DMS53 treated with DMSO at 0.1 percent for 48 hours (cell line): ENCODE measurements at regions not wholly inside any gene's neighbourhood (a gene's known extent, or its start where the extent isn't known, plus 50 kb on each side); places are given as distances from the start of the nearest gene placed in this dataset.
"Not testable (repeated sequence)": the region's sequence is repeated elsewhere in the genome, so short reads cannot be mapped to it uniquely, and the experiment has no call there.

Experiments
- DNase-seq: peaks from one replicate; lab custom pipeline; 2025; ENCODE audit not compliant: unreplicated experiment; lab: John Stamatoyannopoulos, UW

DNA sequence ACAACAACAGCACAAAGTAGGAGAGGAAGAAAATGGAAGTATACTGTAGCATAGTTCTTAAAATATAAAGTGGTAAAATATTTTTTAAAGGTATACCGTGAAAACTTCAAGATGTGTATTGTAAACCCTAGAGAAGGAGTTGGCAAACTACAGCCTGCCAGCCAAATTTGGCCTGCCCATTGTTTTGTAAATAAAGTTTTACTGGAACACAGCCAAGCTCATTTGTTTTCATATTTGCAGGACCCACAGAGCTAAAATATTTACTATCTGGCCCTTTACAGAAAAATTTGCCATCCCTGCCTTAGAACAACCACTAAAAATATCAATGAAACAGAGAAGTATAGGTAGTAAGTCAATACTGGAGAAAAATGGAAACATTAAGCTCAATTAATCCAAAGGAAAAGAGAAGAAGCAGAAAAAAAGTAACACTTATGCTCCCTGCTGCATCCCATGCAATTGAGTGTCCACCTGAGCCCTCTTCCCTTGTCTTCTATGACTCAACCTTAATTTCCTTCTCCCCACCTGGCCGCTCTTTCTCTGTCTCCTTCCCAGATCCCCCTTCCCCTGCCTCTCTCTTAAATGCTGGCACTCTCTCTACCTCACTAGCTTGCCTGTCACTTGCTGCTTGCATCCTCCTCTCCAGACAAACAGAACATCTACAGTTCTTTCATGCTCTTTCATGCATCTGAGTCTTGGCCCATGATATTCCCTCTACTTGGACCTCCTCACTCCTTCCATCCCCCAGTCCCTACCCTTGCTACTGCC lies 50.6 kb upstream of the FER start:
- no peak for DNase-seq

DNA sequence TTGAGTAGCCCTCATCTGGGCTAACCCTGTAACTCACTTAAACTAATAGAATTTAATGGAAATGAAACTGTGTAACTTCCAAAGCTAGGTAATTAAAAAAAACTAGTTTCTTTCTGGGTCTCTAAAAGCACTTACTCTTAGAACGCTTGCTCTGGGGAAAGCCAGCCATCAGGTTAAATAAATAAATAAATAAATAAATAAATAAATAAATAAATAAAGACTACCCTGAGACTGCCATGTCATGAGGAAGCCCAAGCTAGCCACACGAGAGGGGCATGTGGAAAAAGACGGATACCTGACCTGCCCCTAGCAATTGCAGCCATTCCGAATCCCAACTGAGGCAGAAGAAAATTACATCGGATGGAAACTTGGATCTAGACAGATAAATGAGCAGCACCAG lies 51.3 kb upstream of the FER start:
- DNase-seq, result no peak

DNA sequence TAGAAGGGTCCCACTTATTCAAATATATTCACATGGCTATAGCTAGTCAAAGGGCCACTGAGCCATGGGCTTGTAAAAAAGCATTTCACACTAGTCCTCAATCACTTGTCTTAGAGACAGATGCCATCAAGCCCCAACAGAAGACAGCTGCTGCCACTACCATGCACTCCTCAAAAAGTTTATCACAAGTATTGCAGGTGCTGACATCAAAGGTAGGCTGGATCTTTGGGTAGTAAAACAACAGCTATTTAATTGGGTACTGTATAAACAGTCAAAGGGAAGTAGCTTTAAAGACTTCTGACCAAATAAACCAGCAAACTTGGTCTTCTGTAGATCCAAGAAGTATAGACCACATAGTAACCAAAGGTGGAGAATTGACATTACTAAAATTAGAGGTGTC lies 59.2 kb upstream of the FER start:
- DNase-seq, result no peak

DNA sequence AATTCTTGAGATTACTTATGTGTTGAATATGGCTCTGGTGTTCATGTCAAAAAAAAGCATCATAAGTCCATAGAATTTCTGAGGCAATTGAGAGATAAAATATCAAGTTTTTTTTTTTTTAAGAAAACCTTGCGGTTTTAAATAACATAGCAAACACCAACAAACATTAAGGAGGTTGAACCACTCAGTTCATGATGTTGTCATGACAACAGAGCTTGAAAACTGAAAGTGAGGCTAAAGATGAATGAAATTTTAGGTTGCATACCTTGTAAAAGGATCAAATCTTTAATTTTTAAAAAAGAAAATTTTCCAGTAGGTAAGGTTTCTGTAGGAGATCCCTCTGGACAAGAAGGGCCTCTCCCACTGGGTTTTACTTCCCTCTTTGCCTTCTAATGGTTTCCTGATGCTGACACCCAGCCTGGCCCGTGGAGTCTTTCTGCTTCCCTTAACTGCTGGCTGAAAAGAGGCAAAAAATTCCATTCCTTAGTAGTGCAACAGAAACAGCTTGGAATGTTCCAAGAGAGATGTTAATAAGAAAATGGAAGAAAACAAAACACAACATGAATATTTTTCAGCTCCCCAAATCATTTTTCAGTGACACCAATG lies 60.0 kb upstream of the FER start:
- no peak for DNase-seq

DNA sequence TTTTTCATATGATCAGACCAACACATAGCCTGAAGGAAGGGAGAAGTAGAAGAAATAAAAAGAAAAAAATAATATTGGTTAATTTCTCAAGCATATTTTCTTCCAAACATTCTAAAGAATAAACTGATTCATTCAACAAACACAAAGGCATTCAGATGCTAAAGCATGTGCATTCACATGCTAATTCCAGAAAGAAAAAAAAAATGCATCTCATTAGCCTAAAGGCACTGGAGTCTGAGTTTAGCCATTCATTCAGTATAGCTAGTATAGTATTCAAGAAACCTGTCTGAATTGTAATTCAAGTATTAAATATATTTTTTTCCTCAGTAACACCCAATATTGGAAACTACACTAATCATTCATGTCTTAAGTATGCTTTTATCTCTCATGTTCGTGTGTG lies 61.0 kb upstream of the FER start:
- DNase-seq, result no peak

DNA sequence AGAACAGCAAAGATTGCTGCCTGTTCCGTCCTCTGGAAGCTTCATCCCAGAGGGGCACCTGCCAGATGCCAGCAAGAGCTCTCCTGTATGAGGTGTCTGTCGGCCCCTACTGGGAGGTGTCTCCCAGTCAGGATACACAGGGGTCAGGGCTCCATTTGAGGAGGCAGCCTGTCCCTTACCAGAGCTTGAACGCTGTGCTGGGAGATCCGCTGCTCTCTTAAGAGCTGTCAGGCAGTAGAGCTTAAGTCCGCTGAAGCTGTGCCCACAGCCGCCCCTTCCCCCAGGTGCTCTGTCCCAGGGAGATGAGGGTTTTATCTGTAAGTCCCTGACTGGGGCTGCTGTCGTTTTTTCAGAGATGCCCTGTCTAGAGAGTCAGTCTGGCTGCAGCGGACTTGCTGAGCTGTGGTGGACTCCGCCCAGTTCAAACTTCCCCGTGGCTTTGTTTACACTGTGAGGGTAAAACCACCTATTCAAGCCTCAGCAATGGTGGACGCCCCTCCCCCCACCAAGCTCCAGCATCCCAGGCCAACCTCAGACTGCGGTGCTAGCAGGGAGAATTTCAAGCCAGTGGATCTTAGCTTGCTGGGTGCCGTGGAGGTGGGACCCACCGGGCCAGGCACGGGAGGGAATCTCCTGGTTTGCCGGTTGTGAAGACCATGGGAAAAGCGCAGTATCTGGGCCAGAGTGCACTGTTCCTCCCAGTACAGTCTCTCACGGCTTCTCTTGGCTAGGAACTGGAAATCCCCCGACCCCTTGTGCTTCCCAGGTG lies 62.1 kb upstream of the FER start:
- DNase-seq, result not testable (repeated sequence)

DNA sequence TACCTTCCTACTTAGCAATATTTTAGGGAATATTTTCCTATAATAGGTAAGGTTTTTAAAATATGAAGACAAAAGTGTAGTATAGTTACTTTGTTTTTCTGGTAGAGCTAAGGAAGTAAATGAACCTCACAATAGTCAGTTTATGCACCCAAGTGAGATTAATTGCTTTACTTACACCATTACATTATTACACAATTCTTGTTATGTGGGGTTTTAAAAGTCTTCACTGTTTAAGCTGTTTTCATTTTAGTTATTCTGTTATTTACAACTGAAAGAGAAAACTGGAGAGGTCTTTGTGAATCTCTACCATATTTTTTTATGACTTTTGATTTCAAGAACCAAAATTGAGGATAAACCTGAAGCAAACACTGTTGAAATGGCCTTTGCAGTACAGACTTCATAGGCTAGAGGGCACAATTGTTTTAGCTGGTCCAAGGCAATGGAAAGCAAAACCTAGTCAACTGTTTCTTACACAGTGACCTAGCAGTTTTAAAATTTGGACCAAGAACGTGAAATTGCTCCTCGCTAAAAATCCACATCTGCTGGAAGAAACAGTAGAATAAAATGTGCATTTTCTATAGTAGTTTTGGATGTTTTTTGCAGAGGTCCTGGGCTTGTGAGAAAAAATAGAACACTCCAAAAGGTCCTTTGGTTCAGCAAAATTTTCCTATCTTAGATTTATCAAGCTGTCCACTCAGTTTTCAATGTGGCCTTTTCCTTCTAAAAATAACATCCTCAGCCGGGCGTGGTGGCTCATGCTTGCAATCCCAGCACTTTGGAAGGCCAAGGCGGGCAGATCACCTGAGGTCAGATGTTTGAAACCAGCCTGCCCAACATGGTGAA lies 66.4 kb upstream of the FER start:
- DNase-seq, result peak; percentile 56

DNA sequence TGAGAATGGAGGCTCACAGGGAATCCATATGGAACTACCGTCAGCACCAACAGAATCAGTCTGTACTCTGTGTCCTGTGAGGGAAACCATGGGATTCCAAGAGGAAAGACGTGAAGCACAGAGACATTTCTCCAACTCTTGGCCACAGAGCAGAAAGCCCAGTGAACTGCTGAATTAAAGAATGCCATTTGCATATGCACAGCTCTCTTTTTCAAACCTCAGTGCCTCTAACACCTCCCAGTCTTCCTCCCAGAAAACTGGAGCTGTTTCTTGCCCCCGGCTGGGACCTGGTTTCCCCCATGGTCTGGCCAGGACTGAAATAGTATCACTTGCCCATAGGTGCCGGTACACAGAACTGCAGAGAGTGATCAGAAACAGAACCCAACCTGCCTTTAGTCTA lies 69.6 kb upstream of the FER start:
- DNase-seq, result no peak

DNA sequence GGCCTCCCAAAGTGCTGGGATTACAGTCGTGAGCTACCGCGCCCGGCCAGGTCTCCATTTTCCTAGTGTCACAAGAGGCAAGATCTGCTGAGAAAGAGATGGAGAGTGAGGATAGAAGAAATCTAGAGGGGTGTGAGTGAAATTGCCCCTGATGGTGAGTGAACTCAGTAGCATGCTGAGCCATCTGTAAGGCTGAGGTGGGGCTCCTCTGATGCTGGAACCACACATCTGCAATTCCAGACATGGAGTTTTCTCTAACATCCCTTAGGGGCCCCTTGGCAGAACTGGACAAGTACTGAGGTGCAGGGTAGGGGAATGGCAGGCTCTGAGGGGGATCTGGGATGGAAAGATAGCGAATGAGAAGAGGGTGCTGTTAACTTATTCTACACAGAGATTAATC lies 72.0 kb upstream of the FER start:
- no peak for DNase-seq

DNA sequence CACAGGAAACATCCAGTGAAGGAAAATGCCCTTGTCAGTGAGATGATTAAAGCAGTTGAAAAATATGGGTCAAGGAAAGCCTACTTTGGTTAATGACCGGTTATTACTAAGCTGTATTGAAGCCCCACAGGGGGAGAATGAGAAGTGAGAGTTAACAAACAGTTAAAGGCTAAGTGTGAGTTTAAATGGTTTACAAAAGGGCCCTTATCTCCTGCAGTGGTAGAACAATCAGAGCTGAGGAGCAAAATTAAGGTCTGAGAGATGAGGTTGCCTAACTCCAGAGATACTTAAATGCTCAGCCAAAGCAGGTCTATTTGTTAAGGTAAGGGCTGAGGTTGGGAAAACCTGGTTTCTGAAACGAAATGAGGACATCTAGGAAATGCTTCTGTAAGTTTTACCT lies 75.1 kb upstream of the FER start:
- DNase-seq, result no peak

DNA sequence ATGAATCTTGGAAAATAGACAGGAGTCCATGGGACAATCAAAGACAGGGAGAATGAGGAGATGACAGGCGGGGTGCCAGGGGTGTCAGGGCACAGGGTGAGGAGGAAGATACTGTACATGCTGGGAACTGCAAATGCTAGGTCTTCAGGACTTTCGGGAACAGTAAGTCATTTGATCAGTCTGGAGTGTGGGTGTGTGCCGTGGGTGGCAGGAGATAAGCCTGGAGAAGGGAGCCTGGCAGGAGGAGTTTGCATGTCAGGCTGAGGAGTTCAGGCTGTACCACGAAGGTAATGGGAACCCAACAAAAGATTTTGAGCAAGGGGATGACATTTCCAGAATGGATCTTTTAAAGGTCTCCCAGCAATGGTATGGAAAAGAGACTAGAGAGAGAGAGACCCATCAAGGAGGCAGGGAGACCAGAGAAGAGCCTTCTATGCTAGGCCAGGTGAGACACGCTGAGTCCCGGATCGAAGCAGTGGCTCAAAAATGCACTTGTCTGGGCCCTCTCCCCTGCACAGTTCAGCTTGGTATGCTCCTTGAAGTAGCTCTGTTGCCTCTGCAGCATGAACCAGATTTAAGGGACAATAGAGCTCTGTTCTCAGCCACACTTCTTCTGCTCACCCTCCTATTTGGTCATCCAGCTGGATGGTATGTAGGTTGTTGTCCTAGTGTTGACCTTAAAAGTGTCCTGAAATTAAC lies 77.0 kb upstream of the FER start:
- DNase-seq, result no peak

DNA sequence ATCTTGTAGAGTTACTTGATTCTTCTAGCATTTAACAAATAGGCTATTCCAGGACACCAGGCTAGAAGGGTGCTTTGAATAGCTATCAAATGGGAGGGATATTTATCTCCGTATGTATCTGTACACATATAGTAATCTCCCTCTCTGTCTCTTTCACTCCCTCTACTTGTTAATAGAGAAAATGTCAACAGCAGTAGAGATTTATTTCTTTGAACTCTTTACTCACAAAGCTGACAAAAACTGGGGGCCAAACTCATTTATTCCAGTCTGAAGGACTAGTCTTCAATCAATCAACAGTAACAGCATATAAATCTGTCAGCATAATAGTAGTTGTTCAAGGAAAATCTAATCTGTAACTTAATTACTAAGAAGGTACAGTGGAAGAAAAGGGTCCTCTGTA lies 78.2 kb upstream of the FER start:
- DNase-seq, result no peak

DNA sequence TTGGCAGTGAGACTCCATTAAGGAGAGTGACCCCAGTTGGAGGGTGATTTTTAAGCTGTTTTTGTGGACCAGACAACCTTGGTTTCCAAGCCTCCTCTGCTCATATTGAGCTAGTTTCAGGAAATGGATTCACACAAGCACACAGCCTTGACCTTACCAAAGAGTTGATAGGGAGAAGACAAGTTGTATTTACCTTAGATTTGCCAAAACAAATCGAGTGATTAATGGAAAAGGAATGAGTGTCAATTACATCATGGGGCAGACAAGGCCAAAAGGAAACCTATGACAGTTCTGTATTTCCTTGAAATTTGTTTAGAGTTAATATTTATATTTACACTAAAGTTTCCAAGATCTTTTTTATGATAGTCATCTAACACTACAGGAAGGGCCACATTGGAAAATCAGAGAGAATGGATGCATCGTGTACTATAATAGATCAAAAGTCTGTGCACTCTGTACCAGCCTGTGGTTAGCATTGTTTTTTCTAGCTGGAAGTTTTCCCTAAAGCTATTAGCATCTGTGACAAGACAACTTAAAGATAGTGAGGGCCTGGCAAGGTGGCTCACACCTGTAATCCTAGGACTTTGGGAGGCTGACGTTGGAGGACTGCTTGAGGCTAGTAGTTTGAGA lies 86.0 kb upstream of the FER start:
- peak; percentile 10 for DNase-seq

DNA sequence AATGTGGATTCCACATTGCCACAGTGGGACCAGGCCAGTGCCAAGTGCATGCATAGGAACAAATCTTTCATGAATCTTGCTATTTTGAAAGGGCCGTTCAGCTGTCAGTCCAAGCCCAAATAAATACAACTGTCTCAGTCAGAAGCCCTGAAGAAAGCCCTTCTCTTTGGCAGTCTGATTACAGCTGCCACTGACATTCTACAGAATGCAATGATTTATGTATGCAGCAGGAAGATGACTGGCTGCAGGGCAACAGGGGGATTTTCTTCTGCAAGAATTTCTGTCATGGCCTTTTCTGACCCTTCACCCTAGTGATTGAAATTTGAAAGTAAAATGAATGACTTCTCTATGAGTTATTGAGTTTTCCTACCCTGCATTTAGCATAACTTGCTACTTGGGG lies 86.7 kb upstream of the FER start:
- no peak for DNase-seq

DNA sequence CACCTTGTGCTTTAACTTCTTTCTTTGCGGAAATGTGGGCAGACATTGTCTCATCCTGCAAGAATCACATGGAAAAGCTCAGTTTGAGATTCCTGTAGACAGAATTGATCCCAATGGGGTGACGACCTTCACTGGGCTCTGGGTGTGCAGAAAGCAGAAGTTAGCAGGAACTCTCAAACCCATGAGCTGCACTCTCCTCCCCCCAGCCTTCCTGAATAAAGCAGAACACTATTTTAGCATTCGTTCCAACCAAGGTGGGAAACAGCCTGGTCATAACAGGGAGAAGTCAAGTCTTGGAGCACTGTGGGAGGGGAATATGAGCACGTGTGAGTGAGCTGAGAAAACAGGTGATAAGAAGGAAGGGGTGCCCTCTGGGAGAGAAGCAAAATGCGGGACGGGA lies 87.4 kb upstream of the FER start:
- no peak for DNase-seq

DNA sequence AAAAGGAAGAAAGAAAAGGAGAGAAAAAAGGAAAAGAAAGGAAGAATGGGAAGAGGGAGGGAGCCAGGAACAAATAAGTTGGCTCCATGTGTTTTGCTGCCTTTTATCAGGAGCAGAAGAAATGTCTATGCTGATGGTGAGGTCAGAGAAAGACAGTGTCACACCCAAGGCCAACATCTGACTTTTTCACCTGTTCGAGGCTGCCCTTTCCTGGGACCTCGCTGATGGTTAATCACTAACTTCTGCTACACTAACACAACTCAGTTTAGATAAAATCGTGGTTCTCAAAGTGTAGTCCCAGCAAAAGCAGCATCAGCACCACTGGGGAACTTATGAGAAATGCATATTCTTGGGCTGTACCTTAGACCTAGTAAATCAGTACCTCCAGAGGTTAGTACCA lies 88.2 kb upstream of the FER start:
- no peak for DNase-seq

DNA sequence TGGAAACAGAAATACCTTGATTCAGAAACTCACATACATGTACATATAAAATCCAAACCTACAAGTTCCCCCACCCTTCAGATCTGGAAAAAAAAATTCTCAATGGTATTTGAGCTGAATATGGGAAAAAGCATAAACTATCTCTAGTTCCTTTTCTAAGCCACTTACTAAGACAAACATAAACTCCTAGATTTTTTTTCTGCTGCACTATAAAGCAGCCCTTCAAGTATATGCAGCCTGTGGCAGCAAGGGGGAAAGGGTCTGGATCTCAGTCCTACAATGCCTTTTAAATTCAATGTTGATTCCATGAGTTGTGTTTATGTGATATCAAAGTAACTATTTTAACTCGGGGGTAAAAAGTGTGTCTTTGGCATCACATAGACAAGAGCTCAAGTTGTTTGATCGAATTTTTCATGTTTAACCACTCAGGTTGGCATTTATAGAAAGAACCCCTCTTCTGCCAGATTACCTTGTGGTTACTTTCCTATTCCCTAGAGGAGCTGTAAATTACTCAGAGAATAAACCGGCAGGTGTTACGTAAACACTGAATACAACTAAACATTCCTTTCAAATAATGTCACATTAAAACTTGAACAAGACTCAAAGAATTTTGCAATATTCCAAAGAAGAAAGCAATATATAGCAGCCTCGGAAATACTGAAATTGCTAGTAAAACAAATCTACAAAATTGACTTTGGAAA lies 91.8 kb upstream of the FER start:
- peak; percentile 1 for DNase-seq

DNA sequence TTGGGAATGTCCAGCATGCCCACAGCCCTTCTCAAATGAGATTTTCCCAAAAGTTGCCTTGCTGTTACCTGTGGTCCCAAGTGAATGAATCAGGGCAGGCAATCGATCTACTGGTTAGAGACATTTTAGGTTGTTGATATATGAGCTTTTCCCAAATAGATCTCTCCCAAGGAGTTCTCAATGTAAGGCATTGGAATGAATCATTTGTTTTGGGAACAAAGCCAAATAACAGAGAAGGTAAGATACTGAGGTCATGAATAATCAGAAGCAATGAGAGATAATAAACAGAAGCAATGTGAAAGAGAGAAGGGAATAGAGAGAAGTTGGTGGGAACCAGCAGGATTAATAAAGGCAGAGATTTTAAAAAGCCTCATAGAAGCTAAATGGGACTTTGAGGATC lies 93.6 kb upstream of the FER start:
- no peak for DNase-seq

DNA sequence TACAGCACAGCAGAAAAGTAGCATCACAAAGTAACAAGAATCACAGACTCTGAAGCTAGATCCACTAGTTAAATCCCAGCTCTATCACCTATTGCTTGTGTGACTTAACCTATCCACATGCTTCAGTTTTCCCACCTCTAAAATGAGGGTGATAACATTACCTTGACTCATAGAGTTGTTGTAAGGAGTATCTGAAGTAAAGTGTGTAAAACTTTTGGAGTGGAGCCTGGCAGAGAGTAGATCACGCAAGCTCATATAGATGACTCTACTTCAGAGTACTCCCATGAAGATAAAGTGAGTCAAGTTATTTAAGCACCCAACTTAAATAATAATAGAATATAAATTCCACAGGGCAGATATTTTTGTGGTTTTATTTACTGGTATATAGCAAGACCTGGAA lies 94.5 kb upstream of the FER start:
- DNase-seq, result no peak

DNA sequence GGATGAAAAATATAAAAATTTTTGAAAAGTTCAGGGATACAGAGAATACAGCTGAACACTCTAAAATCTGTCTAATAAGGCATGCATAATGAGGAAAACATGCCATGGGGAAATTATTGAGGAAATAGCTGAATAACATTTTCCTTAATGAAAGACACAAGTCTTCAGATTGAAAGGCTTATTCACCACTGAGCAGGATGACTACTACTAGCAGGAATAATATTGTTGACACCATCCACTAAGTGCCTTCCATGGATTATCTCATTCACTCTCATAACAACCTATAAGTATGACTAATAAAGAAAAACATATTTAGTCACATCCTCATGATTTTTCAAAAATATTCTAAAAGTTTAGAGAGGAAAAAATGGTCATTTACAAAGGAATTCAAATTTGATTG lies 96.7 kb upstream of the FER start:
- no peak for DNase-seq
